Trophoblast cell (in vitro differentiated cells and primary cell): ENCODE measurements at regions not wholly inside any gene's neighbourhood (a gene's known extent, or its start where the extent isn't known, plus 50 kb on each side); places are given as distances from the start of the nearest gene placed in this dataset.

Experiments used
- DNase-seq, 2 donors: peaks; one replicate each; pipeline ENCODE4 v3.0.0-alpha.2; 2016
- H2AFZ ChIP-seq: 2 replicates; pipeline ENCODE4 v1.6.1; 2013; ENCODE audit warnings: low read length, moderate library complexity, mild to moderate bottlenecking; ENCODE audit not compliant: insufficient read depth, poor library complexity
- H2AK5ac ChIP-seq: 2 replicates; pipeline ENCODE4 v1.6.1; 2013; ENCODE audit warnings: mild to moderate bottlenecking, low read length
- H2BK120ac ChIP-seq: 2 replicates; pipeline ENCODE4 v1.6.1; 2013; ENCODE audit warnings: low read length, mild to moderate bottlenecking, moderate library complexity; ENCODE audit not compliant: insufficient read depth, poor library complexity
- H2BK12ac ChIP-seq: 2 replicates; pipeline ENCODE4 v1.6.1; 2013; ENCODE audit warnings: mild to moderate bottlenecking, low read length, moderate library complexity
- H2BK5ac ChIP-seq: 2 replicates; pipeline ENCODE4 v1.6.1; 2013; ENCODE audit warnings: low read length, low read depth, moderate library complexity, mild to moderate bottlenecking; ENCODE audit not compliant: poor library complexity
- H3K14ac ChIP-seq: 2 replicates; pipeline ENCODE4 v1.6.1; 2013; ENCODE audit warnings: mild to moderate bottlenecking, low read length
- H3K18ac ChIP-seq: 2 replicates; pipeline ENCODE4 v1.6.1; 2013; ENCODE audit warnings: mild to moderate bottlenecking, low read length
- H3K23ac ChIP-seq: 2 replicates; pipeline ENCODE4 v1.6.1; 2013; ENCODE audit warnings: low read length
- H3K27ac ChIP-seq: 2 replicates; pipeline ENCODE4 v1.5.1; 2013; ENCODE audit warnings: low read depth, mild to moderate bottlenecking, inconsistent platforms, low read length, moderate library complexity
- H3K27me3 ChIP-seq: 2 replicates; pipeline ENCODE4 v1.6.1; 2013; ENCODE audit warnings: inconsistent platforms, mild to moderate bottlenecking, low read length, moderate library complexity; ENCODE audit not compliant: insufficient read depth
- H3K36me3 ChIP-seq, 2 experiments: 1 replicate in 1 of 2; 2 replicates in 1 of 2; pipeline ENCODE4 v1.6.1; 2013; ENCODE audit warnings: low read length in 2 of 2, mild to moderate bottlenecking in 2 of 2, moderate library complexity in 1 of 2; ENCODE audit not compliant: insufficient read depth in 2 of 2, control insufficient read depth in 1 of 2
- H3K4ac ChIP-seq: 2 replicates; pipeline ENCODE4 v1.6.1; 2013; ENCODE audit warnings: low read depth, mild to moderate bottlenecking, low read length, moderate library complexity
- H3K4me1 ChIP-seq, 2 experiments: 1 replicate in 1 of 2; 2 replicates in 1 of 2; pipeline ENCODE4 v1.6.1; 2013; ENCODE audit warnings: low read length in 2 of 2, mild to moderate bottlenecking in 2 of 2, moderate library complexity in 1 of 2; ENCODE audit not compliant: insufficient read depth in 2 of 2, control insufficient read depth in 1 of 2
- H3K4me2 ChIP-seq: 2 replicates; pipeline ENCODE4 v1.6.1; 2013; ENCODE audit warnings: inconsistent platforms, mild to moderate bottlenecking, low read length, moderate library complexity
- H3K4me3 ChIP-seq: 2 replicates; pipeline ENCODE4 v1.5.1; 2013; ENCODE audit warnings: mild to moderate bottlenecking, low read depth, low read length, inconsistent platforms
- H3K79me1 ChIP-seq: one replicate; pipeline ENCODE4 v1.6.1; 2013; ENCODE audit warnings: low read length
- H3K79me2 ChIP-seq: 2 replicates; pipeline ENCODE4 v1.6.1; 2013; ENCODE audit warnings: low read length, mild to moderate bottlenecking; ENCODE audit not compliant: control insufficient read depth, insufficient read depth, poor library complexity
- H3K9ac ChIP-seq: 2 replicates; pipeline ENCODE4 v1.6.1; 2013; ENCODE audit warnings: mild to moderate bottlenecking, low read length
- H3K9me3 ChIP-seq: 2 replicates; pipeline ENCODE4 v1.6.1; 2013; ENCODE audit warnings: low read depth, mild to moderate bottlenecking, control low read depth, inconsistent platforms, low read length; ENCODE audit not compliant: insufficient read depth
- H4K12ac ChIP-seq: 2 replicates; pipeline ENCODE4 v1.6.1; 2013; ENCODE audit warnings: low read depth, mild to moderate bottlenecking, low read length, moderate library complexity
- H4K8ac ChIP-seq: 2 replicates; pipeline ENCODE4 v1.6.1; 2013; ENCODE audit warnings: low read depth, mild to moderate bottlenecking, low read length, moderate library complexity
- H4K91ac ChIP-seq: one replicate; pipeline ENCODE4 v1.6.1; 2013; ENCODE audit warnings: low read depth, mild to moderate bottlenecking, low read length, moderate library complexity
- WGBS: extraction: QIAGEN DNeasy Blood & Tissue Kit; methylation state at CpG from one replicate; pipeline ENCODE4 v1.1.7; 2013; ENCODE audit warnings: missing lambda C conversion rate; ENCODE audit not compliant: insufficient read length, insufficient coverage; ENCODE audit errors: extremely low coverage; 5-methylcytosine and 5-hydroxymethylcytosine counted together

GRCh38 chr20:11716945-11717248, 200.8 kb upstream of the BTBD3 start:
- Histone ChIP-seq H3K9ac (no peak overlapping the region), H4K91ac (peak overlapping the region; percentile 89), H3K4me2 (no peak overlapping the region), H3K4ac (peak overlapping the region; percentile 80), H3K23ac (no peak overlapping the region), H2AK5ac (no peak overlapping the region), H3K18ac (no peak overlapping the region), H2BK5ac (peak overlapping the region; percentile 80), H3K79me2 (no peaks in the 10 kb centered on the region), H3K27ac (peak overlapping the region; percentile 57), H4K8ac (no peak overlapping the region), H2BK12ac (peak overlapping the region; percentile 83), H2AFZ (no peak overlapping the region), H3K14ac (peak overlapping the region; percentile 61), H4K12ac (no peak overlapping the region), H3K27me3 (no peaks in the 10 kb centered on the region), H3K9me3 (no peaks in the 10 kb centered on the region), H3K4me1 (peaks cover 0 to 2% of the 10 kb centered on the region in 2 experiments), H2BK120ac (peak overlapping the region; percentile 73), H3K79me1 (peaks cover 10% of the 10 kb centered on the region), H3K36me3 (no peaks in the 10 kb centered on the region), H3K4me3 (no peak overlapping the region)
- no CpG with 5 or more reads among the region's 1 CpG for WGBS
- DNase-seq, result no peak

- no peak overlapping the region for H3K23ac ChIP-seq
- DNase-seq, result no peak
- no peak overlapping the region for H3K4me2 ChIP-seq
- peak overlapping the region; percentile 14 for H3K14ac ChIP-seq
- no peaks in the 10 kb centered on the region for H3K79me2 ChIP-seq
- no peak overlapping the region for H2BK5ac ChIP-seq
- H3K9me3 ChIP-seq, result no peaks in the 10 kb centered on the region
- H2AK5ac ChIP-seq, result no peak overlapping the region
- H2BK120ac ChIP-seq, result peak overlapping the region; percentile 58
- peaks cover 10% of the 10 kb centered on the region for H3K79me1 ChIP-seq
- H3K27me3 ChIP-seq, result no peaks in the 10 kb centered on the region
- H4K91ac ChIP-seq, result peak overlapping the region; percentile 59
- H3K4me1 ChIP-seq, result peaks cover 0 to 2% of the 10 kb centered on the region in 2 experiments
- H3K36me3 ChIP-seq, result no peaks in the 10 kb centered on the region
- no peak overlapping the region for H2AFZ ChIP-seq
- no peak overlapping the region for H3K27ac ChIP-seq
- peak overlapping the region; percentile 59 for H2BK12ac ChIP-seq
- no peak overlapping the region for H3K18ac ChIP-seq
- no peak overlapping the region for H3K9ac ChIP-seq
- H4K12ac ChIP-seq, result no peak overlapping the region
- no peak overlapping the region for H3K4me3 ChIP-seq
- no peak overlapping the region for H3K4ac ChIP-seq
- no peak overlapping the region for H4K8ac ChIP-seq
- no CpG with 5 or more reads among the region's 3 CpGs for WGBS
Measured at GRCh38 chr20:11717562-11717961, 200.1 kb upstream of the BTBD3 start.

GRCh38 chr20:11718474-11719094, 199.1 kb upstream of the BTBD3 start:
- Histone ChIP-seq H4K12ac (no peak overlapping the region), H2AFZ (no peak overlapping the region), H2BK12ac (no peak overlapping the region), H3K18ac (no peak overlapping the region), H3K27ac (no peak overlapping the region), H4K8ac (no peak overlapping the region), H3K9ac (no peak overlapping the region), H3K79me1 (peaks cover 10% of the 10 kb centered on the region), H3K36me3 (no peaks in the 10 kb centered on the region), H3K9me3 (no peaks in the 10 kb centered on the region), H3K4me1 (peaks cover 0 to 2% of the 10 kb centered on the region in 2 experiments), H3K4me3 (no peak overlapping the region), H3K79me2 (no peaks in the 10 kb centered on the region), H3K23ac (no peak overlapping the region), H2BK5ac (peak overlapping the region; percentile 9), H3K27me3 (no peaks in the 10 kb centered on the region), H3K14ac (no peak overlapping the region), H2BK120ac (no peak overlapping the region), H3K4ac (no peak overlapping the region), H2AK5ac (no peak overlapping the region), H3K4me2 (no peak overlapping the region), H4K91ac (no peak overlapping the region)
- no CpG with 5 or more reads among the region's 1 CpG for WGBS
- DNase-seq, result no peak

GRCh38 chr20:11719153-11719552, 198.5 kb upstream of the BTBD3 start:
- Histone ChIP-seq H4K91ac (no peak overlapping the region), H3K27me3 (no peaks in the 10 kb centered on the region), H3K27ac (no peak overlapping the region), H3K4me1 (peaks cover 0 to 2% of the 10 kb centered on the region in 2 experiments), H3K9me3 (no peaks in the 10 kb centered on the region), H2BK12ac (no peak overlapping the region), H3K4ac (no peak overlapping the region), H3K36me3 (no peaks in the 10 kb centered on the region), H2BK5ac (no peak overlapping the region), H3K79me2 (no peaks in the 10 kb centered on the region), H2AFZ (no peak overlapping the region), H2BK120ac (no peak overlapping the region), H4K12ac (no peak overlapping the region), H3K9ac (no peak overlapping the region), H4K8ac (no peak overlapping the region), H2AK5ac (no peak overlapping the region), H3K4me3 (no peak overlapping the region), H3K18ac (no peak overlapping the region), H3K23ac (no peak overlapping the region), H3K4me2 (no peak overlapping the region), H3K79me1 (peaks cover 10% of the 10 kb centered on the region), H3K14ac (no peak overlapping the region)
- no peak for DNase-seq
- no CpG with 5 or more reads among the region's 4 CpGs for WGBS
